GM23338 (cell line): ENCODE measurements at regions not wholly inside any gene's neighbourhood (a gene's known extent, or its start where the extent isn't known, plus 50 kb on each side); places are given as distances from the start of the nearest gene placed in this dataset.

ENCODE experiments used
- ATAC-seq: fragments of 200-7000 bp; cut with Tn5 transposase; 3 replicates; pipeline ENCODE4 v1.9.1; 2020
- DNase-seq: peaks from one replicate; pipeline ENCODE4 v3.0.0-alpha.2; 2015; ENCODE audit warnings: low spot score
- H2AFZ ChIP-seq: fragments of 200-600 bp; sonication (generic); 2 replicates; pipeline ENCODE4 v1.8.0; 2016; ENCODE audit warnings: antibody characterized with exemption, mild to moderate bottlenecking, moderate library complexity
- H3F3A ChIP-seq: fragments of 200-600 bp; sonication (generic); replicated peaks from 2 replicates; pipeline ENCODE4 v1.8.0; 2017; ENCODE audit warnings: antibody characterized with exemption, mixed run types, low read depth
- H3K27ac ChIP-seq: fragments of 200-600 bp; sonication (generic); 2 replicates; pipeline ENCODE4 v1.6.1; 2016; ENCODE audit warnings: low read depth
- H3K27me3 ChIP-seq: fragments of 200-600 bp; sonication (generic); 2 replicates; pipeline ENCODE4 v1.8.0; 2016; ENCODE audit warnings: mild to moderate bottlenecking, mixed run types, moderate library complexity; ENCODE audit not compliant: insufficient read depth
- H3K36me3 ChIP-seq: fragments of 200-600 bp; sonication (generic); 2 replicates; pipeline ENCODE4 v1.8.0; 2016; ENCODE audit warnings: mild to moderate bottlenecking; ENCODE audit not compliant: insufficient read depth
- H3K4me1 ChIP-seq: fragments of 200-600 bp; sonication (generic); 2 replicates; pipeline ENCODE4 v1.8.0; 2016; ENCODE audit warnings: mild to moderate bottlenecking, moderate library complexity; ENCODE audit not compliant: insufficient read depth
- H3K4me2 ChIP-seq: fragments of 200-600 bp; sonication (generic); 2 replicates; pipeline ENCODE4 v1.7.1; 2017; ENCODE audit warnings: mixed run types
- H3K4me3 ChIP-seq: fragments of 200-600 bp; sonication (generic); 2 replicates; pipeline ENCODE4 v1.6.1; 2016; ENCODE audit warnings: mixed run types
- H3K79me2 ChIP-seq: fragments of 200-600 bp; sonication (generic); replicated peaks from 2 replicates; pipeline ENCODE4 v1.8.0; 2017; ENCODE audit warnings: mild to moderate bottlenecking; ENCODE audit not compliant: insufficient read depth
- H3K9me2 ChIP-seq: fragments of 200-600 bp; sonication (generic); 2 replicates; pipeline ENCODE4 v1.8.0; 2017; ENCODE audit not compliant: insufficient read depth
- H4K20me1 ChIP-seq: fragments of 200-600 bp; sonication (generic); replicated peaks from 2 replicates; pipeline ENCODE4 v1.8.0; 2017; ENCODE audit warnings: mild to moderate bottlenecking; ENCODE audit not compliant: insufficient read depth
- H3K27ac Mint-ChIP-seq: 2 replicates; pipeline ENCODE4 v1.8.0; 2020; ENCODE audit warnings: inconsistent platforms, mild to moderate bottlenecking, moderate library complexity, mixed read lengths
- H3K27me3 Mint-ChIP-seq: 3 replicates; pipeline ENCODE4 v1.8.0; 2022; ENCODE audit warnings: low read depth, mild to moderate bottlenecking, moderate library complexity, mixed read lengths, inconsistent platforms; ENCODE audit not compliant: insufficient read depth, poor library complexity
- H3K36me3 Mint-ChIP-seq: 3 replicates; pipeline ENCODE4 v1.8.0; 2021; ENCODE audit warnings: low read depth, mild to moderate bottlenecking, inconsistent platforms, moderate library complexity, mixed read lengths
- H3K4me1 Mint-ChIP-seq: 3 replicates; pipeline ENCODE4 v1.8.0; 2020; ENCODE audit warnings: mild to moderate bottlenecking, inconsistent platforms, mixed read lengths
- H3K4me3 Mint-ChIP-seq: 3 replicates; pipeline ENCODE4 v1.8.0; 2021; ENCODE audit warnings: moderate library complexity, mild to moderate bottlenecking, inconsistent platforms, mixed read lengths
- H3K9me3 Mint-ChIP-seq: 3 replicates; pipeline ENCODE4 v1.8.0; 2020; ENCODE audit warnings: moderate library complexity, mild to moderate bottlenecking, inconsistent platforms, mixed read lengths
- CREB1 ChIP-seq: fragments of 250-450 bp; sonication (Bioruptor Pico); IDR thresholded peaks from 2 replicates; pipeline ENCODE4 v1.5.0; 2020; ENCODE audit warnings: low read depth, mild to moderate bottlenecking, moderate library complexity
- EZH2 ChIP-seq: fragments of 200-600 bp; sonication (generic); IDR thresholded peaks from one replicate; pipeline ENCODE4 v1.8.0; 2017; ENCODE audit warnings: antibody characterized with exemption, mild to moderate bottlenecking, low read depth; ENCODE audit not compliant: unreplicated experiment
- EZH2phosphoT487 ChIP-seq: fragments of 200-600 bp; sonication (generic); IDR thresholded peaks from one replicate; pipeline ENCODE4 v1.8.1; 2018; ENCODE audit warnings: antibody characterized with exemption; ENCODE audit not compliant: unreplicated experiment
- JUNB ChIP-seq: IDR thresholded peaks from one replicate; pipeline ENCODE4 v1.6.1; 2016; ENCODE audit warnings: antibody characterized with exemption; ENCODE audit not compliant: unreplicated experiment
- NANOG ChIP-seq: IDR thresholded peaks from 2 replicates; pipeline ENCODE4 v1.6.1; 2016; ENCODE audit warnings: antibody characterized with exemption, borderline replicate concordance
- POLR2AphosphoS5 ChIP-seq: IDR thresholded peaks from 2 replicates; pipeline ENCODE4 v1.6.1; 2016; ENCODE audit warnings: antibody characterized with exemption, low read depth
- STAT1 ChIP-seq: IDR thresholded peaks from one replicate; pipeline ENCODE4 v1.6.1; 2016; ENCODE audit warnings: antibody characterized with exemption; ENCODE audit not compliant: unreplicated experiment
- ZNF114 ChIP-seq: fragments of 250-450 bp; sonication (Bioruptor Pico); IDR thresholded peaks from 2 replicates; pipeline ENCODE4 v1.5.0; 2020; ENCODE audit warnings: mild to moderate bottlenecking, moderate library complexity
- ZNF331 ChIP-seq: fragments of 250-450 bp; sonication (Bioruptor Pico); IDR thresholded peaks from 2 replicates; pipeline ENCODE4 v1.5.0; 2020; ENCODE audit warnings: low read depth, mild to moderate bottlenecking, moderate library complexity
- TF ChIP-seq, protein P1 (sequence below): fragments of 250-450 bp; sonication (Bioruptor Pico); IDR thresholded peaks from 2 replicates; pipeline ENCODE4 v1.5.0; 2020; ENCODE audit warnings: mild to moderate bottlenecking, moderate library complexity
- TF ChIP-seq, protein P2 (sequence below): IDR thresholded peaks from 2 replicates; pipeline ENCODE4 v1.6.1; 2016; ENCODE audit warnings: antibody characterized with exemption
- TF ChIP-seq, protein P3 (sequence below), 2 experiments: fragments of 200-600 bp in 1 of 2; sonication (generic) in 1 of 2; conservative IDR thresholded peaks; 2 replicates each; pipeline versions ENCODE4 v1.5.1 to v1.6.1; 2016 to 2017; ENCODE audit warnings: antibody characterized with exemption in 2 of 2, low read depth in 2 of 2, mild to moderate bottlenecking in 2 of 2, moderate library complexity in 1 of 2
- TF ChIP-seq, protein P4 (sequence below): IDR thresholded peaks from one replicate; pipeline ENCODE4 v1.6.1; 2018; ENCODE audit warnings: antibody characterized with exemption; ENCODE audit not compliant: unreplicated experiment

DNA sequence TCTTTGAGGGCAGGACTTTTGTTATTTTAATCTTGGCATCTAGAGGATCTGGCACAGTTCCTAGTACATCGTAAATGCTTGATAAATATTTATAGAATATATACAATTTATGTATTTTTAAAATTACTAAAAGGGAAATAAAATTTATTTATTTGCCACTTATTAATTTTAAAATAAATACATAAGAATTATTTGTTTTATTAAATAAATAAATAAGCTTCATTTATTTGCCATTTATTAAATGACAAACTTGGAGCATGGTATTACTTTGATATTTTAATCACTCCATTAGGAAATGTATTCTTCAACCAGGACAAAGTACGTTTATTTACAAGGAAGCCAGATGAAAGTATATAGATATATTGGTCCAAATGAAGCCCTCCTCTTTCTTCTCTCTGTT is 118.7 kb upstream of the LRIG3 start:
- Histone ChIP-seq H3K4me1 (peaks cover under 1% of the 10 kb centered on the region; the same call in 1 of the 2 replicates), H3K79me2 (no peaks in the 10 kb centered on the region), H3K27me3 (no peaks in the 10 kb centered on the region), H3K4me2 (no peak overlapping the region), H3K9me2 (0 out of 2 replicates have a peak, but pooled peaks cover 8% of the 10 kb centered on the region), H3K4me3 (no peak overlapping the region), H2AFZ (no peak overlapping the region), H3K36me3 (no peaks in the 10 kb centered on the region), H3K27ac (no peak overlapping the region), H4K20me1 (no peaks in the 10 kb centered on the region), H3F3A (no peaks in the 10 kb centered on the region)
- Mint-ChIP-seq H3K36me3 (no peaks in the 10 kb centered on the region), H3K27me3 (no peaks in the 10 kb centered on the region), H3K9me3 (no peaks in the 10 kb centered on the region), H3K4me3 (no peak overlapping the region), H3K4me1 (peaks cover 17% of the 10 kb centered on the region; the same call in 2 of the 3 replicates), H3K27ac (no peak overlapping the region)
- ATAC-seq, result no peak
- TF ChIP-seq STAT1 (no peak), ZNF114 (CRISPR knock-in tag) (no peak), JUNB (no peak), ZNF331 (CRISPR knock-in tag) (no peak), NANOG (no peak), EZH2phosphoT487 (no peak), CREB1 (CRISPR knock-in tag) (no peak), POLR2AphosphoS5 (no peak), EZH2 (no peak)
- TF ChIP-seq, protein P1, sequence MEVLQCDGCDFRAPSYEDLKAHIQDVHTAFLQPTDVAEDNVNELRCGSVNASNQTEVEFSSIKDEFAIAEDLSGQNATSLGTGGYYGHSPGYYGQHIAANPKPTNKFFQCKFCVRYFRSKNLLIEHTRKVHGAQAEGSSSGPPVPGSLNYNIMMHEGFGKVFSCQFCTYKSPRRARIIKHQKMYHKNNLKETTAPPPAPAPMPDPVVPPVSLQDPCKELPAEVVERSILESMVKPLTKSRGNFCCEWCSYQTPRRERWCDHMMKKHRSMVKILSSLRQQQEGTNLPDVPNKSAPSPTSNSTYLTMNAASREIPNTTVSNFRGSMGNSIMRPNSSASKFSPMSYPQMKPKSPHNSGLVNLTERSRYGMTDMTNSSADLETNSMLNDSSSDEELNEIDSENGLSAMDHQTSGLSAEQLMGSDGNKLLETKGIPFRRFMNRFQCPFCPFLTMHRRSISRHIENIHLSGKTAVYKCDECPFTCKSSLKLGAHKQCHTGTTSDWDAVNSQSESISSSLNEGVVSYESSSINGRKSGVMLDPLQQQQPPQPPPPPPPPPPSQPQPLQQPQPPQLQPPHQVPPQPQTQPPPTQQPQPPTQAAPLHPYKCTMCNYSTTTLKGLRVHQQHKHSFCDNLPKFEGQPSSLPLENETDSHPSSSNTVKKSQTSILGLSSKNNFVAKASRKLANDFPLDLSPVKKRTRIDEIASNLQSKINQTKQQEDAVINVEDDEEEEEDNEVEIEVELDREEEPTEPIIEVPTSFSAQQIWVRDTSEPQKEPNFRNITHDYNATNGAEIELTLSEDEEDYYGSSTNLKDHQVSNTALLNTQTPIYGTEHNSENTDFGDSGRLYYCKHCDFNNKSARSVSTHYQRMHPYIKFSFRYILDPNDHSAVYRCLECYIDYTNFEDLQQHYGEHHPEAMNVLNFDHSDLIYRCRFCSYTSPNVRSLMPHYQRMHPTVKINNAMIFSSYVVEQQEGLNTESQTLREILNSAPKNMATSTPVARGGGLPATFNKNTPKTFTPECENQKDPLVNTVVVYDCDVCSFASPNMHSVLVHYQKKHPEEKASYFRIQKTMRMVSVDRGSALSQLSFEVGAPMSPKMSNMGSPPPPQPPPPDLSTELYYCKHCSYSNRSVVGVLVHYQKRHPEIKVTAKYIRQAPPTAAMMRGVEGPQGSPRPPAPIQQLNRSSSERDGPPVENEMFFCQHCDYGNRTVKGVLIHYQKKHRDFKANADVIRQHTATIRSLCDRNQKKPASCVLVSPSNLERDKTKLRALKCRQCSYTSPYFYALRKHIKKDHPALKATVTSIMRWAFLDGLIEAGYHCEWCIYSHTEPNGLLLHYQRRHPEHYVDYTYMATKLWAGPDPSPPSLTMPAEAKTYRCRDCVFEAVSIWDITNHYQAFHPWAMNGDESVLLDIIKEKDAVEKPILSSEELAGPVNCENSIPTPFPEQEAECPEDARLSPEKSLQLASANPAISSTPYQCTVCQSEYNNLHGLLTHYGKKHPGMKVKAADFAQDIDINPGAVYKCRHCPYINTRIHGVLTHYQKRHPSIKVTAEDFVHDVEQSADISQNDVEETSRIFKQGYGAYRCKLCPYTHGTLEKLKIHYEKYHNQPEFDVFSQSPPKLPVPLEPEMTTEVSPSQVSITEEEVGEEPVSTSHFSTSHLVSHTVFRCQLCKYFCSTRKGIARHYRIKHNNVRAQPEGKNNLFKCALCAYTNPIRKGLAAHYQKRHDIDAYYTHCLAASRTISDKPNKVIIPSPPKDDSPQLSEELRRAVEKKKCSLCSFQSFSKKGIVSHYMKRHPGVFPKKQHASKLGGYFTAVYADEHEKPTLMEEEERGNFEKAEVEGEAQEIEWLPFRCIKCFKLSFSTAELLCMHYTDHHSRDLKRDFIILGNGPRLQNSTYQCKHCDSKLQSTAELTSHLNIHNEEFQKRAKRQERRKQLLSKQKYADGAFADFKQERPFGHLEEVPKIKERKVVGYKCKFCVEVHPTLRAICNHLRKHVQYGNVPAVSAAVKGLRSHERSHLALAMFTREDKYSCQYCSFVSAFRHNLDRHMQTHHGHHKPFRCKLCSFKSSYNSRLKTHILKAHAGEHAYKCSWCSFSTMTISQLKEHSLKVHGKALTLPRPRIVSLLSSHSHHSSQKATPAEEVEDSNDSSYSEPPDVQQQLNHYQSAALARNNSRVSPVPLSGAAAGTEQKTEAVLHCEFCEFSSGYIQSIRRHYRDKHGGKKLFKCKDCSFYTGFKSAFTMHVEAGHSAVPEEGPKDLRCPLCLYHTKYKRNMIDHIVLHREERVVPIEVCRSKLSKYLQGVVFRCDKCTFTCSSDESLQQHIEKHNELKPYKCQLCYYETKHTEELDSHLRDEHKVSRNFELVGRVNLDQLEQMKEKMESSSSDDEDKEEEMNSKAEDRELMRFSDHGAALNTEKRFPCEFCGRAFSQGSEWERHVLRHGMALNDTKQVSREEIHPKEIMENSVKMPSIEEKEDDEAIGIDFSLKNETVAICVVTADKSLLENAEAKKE (CRISPR knock-in tag), result no peak
- TF ChIP-seq, protein P2, sequence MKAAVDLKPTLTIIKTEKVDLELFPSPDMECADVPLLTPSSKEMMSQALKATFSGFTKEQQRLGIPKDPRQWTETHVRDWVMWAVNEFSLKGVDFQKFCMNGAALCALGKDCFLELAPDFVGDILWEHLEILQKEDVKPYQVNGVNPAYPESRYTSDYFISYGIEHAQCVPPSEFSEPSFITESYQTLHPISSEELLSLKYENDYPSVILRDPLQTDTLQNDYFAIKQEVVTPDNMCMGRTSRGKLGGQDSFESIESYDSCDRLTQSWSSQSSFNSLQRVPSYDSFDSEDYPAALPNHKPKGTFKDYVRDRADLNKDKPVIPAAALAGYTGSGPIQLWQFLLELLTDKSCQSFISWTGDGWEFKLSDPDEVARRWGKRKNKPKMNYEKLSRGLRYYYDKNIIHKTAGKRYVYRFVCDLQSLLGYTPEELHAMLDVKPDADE, result no peak
- TF ChIP-seq, protein P3, sequence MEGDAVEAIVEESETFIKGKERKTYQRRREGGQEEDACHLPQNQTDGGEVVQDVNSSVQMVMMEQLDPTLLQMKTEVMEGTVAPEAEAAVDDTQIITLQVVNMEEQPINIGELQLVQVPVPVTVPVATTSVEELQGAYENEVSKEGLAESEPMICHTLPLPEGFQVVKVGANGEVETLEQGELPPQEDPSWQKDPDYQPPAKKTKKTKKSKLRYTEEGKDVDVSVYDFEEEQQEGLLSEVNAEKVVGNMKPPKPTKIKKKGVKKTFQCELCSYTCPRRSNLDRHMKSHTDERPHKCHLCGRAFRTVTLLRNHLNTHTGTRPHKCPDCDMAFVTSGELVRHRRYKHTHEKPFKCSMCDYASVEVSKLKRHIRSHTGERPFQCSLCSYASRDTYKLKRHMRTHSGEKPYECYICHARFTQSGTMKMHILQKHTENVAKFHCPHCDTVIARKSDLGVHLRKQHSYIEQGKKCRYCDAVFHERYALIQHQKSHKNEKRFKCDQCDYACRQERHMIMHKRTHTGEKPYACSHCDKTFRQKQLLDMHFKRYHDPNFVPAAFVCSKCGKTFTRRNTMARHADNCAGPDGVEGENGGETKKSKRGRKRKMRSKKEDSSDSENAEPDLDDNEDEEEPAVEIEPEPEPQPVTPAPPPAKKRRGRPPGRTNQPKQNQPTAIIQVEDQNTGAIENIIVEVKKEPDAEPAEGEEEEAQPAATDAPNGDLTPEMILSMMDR (conservative IDR thresholded peaks at IDR 0.05; ENCODE audit: low read depth in 2 of 2), result no peak
- TF ChIP-seq, protein P4, sequence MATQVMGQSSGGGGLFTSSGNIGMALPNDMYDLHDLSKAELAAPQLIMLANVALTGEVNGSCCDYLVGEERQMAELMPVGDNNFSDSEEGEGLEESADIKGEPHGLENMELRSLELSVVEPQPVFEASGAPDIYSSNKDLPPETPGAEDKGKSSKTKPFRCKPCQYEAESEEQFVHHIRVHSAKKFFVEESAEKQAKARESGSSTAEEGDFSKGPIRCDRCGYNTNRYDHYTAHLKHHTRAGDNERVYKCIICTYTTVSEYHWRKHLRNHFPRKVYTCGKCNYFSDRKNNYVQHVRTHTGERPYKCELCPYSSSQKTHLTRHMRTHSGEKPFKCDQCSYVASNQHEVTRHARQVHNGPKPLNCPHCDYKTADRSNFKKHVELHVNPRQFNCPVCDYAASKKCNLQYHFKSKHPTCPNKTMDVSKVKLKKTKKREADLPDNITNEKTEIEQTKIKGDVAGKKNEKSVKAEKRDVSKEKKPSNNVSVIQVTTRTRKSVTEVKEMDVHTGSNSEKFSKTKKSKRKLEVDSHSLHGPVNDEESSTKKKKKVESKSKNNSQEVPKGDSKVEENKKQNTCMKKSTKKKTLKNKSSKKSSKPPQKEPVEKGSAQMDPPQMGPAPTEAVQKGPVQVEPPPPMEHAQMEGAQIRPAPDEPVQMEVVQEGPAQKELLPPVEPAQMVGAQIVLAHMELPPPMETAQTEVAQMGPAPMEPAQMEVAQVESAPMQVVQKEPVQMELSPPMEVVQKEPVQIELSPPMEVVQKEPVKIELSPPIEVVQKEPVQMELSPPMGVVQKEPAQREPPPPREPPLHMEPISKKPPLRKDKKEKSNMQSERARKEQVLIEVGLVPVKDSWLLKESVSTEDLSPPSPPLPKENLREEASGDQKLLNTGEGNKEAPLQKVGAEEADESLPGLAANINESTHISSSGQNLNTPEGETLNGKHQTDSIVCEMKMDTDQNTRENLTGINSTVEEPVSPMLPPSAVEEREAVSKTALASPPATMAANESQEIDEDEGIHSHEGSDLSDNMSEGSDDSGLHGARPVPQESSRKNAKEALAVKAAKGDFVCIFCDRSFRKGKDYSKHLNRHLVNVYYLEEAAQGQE, result no peak
- DNase-seq, result no peak
